Amniotic stem cell (primary cell): ENCODE measurements at regions not wholly inside any gene's neighbourhood (a gene's known extent, or its start where the extent isn't known, plus 50 kb on each side); places are given as distances from the start of the nearest gene placed in this dataset.

Experiments used
- DNase-seq: peaks from one replicate; lab custom pipeline; 2025; lab: John Stamatoyannopoulos, UW

DNA sequence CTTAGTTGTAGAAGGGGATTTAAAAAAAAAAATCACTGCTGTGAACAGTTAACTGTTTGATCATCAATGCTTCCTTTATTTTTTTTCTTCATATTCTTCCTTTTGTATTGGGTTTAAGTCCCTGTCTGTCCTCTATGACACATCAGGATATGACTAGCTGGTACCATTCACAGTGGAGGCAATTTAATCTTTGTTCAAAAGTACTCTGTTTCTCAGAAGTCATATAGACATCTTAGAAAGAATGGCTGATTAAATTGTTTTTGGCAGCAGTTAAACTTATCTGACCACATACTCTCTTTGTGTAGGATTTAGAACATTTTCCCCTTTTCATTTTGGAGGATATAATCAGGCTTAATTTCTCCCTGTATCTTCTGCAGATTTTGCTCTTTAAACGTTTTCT, 807.8 kb upstream of the CDH2 start:
- DNase-seq = no peak

DNA sequence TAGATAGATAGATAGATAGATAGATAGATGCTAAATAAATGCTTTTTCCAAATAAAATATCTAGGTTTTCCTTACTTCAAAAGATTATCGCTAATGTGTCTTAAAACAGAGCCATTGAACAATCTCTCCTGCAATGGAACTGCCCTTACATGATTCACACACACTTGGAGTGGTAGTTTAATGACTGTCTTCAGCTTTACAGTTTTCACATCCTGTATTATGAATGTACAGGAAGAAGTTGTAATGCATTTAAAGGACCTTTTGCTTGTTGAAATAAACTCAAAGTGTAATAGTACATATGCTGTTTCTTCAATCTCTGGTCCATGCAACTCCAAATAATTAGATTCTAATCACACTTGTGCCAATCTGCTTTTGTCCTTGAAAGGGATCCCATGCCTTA, 797.6 kb upstream of the CDH2 start:
- DNase-seq = no peak

DNA sequence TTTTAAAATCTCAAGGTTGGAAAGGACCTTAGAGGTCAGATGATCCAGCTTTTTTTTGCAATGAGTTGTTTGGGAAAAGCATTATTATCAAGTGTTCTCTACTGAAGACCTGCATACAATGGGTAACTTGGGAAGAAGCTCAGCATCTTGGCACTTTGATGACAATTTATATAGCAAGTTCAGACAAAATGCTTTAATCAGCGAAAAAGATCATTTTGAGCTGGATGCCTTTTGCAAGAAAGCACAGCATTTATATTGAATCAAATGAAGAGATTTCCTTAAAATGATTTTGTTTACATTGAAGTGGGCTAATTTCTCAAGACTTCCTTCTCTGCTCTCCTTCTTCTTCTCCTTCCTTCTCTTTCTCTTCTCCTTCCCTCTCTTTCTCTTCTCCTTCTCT, 796.4 kb upstream of the CDH2 start:
- DNase-seq = no peak

DNA sequence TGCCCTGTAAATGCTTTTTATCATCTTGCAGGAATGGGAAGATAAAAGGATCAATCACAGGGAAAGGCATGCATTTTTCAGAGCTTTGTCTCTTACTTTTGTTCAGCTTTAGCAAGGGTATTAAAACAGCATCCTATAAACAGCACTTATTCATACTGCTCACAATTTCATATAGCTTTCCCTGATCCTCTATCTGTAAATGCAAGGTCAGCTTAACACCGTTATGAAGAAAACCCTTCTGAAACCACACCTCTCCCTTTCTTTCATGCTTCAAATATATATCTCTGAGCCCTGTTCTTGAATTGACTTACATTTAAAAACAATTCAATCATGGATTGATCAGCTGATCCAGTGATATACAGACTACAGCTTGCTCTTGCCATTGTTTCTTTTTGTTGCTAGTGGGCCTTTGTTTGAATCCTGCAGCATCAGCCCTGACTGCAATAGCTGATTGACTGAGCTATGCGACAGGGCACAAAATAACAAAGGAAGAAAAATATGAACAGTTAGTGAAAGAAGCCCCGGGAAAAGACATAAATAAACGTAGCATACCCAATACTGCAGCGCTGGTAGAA, 795.5 kb upstream of the CDH2 start:
- DNase-seq = no peak

DNA sequence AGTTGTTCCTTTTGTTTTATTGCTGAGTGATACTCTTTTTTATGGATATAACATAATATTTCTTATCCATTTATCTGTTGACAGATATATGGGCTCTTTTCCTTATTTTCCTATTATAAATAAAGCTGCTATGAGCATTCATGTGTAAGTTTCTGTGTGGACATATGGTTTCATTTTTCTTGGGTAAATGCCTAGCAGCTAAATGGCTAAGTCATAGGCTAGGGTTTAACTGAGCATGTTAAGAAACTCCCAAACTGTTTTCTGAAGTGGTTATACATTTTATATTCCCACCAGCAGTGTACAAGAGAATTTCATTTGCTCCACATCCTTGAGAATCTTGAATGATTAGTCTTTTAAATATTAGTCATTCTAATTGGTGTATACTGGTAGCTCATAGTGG, 786.6 kb upstream of the CDH2 start:
- DNase-seq = no peak

DNA sequence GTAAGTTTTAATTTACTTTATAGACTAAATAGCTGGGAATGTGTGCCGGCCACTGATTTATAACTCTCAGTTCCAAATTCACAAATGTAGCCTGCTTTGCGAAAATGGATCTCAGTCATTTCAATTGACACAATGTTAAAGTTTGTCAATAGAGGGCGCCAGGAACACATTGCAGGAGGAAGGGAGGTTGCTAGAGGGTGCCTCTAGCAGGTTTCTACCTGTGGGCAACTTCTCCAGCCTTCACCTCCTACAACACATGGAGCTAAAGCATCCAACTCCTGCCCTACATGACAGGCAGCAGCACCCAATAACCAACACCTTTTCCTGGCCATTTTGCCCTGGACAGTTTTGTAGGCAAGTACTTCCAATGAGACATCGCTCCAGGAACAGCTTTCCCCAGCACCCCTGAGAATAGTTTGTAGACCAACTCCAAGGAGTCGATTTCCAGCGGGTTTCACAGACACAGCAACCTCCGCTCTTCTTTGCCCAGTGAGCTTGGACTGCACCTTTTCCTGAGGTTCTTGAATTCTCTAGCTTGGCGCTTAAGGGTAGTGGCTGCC, 784.8 kb upstream of the CDH2 start:
- DNase-seq = peak; percentile 8

DNA sequence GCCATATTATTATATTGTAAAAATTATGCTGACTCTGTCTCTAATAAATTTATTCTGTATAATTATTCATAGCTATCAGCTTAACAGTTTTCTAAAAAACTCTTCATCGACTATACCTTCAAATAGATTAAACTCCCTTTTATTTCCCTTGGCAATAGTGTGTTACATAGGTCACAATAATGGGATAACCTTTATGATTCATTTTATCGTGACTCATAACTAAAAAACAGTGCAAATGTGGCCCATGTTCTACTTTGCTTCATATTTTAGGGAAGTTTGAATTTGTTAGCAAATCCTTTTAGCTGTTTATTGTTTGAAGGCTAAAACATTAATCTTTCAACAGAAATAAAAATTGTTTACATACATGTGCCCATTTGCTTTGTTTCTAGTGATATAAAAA, 783.2 kb upstream of the CDH2 start:
- DNase-seq = no peak

DNA sequence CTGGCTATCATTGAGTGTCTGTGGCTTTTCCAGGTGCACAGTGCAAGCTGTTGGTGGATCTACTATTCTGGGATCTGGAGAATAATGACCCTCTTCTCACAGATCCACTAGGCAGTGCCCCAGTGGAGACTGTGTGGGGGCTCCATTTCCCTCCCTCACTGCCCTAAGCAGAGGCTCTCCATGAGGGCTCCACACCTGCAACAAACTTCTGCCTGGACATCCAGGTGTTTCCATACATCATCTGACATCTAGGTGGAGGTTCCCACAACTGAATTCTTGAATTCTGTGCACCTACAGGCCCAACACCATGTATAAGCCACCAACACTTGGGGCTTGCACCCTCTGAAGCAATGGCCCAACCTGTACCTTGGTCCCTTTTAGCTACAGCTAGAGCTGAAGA, 775.4 kb upstream of the CDH2 start:
- no peak for DNase-seq

DNA sequence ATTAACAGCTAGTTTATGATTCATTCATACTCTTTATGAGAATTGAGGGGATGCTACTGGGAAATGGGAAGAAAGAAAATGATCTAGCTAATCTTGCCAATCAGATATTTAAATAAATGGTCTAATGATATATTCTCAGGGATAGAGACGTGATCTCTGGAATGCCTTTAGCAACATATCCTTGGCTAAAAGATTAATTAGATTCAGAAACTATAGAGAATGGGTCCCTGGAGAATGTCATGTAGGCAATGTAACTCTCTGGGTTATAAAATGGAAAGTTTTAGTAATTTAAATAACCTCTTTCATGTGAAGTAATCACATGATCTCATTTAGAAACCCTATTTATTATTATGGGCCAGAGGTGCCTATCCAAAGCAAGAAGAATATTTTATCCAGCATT, 771.0 kb upstream of the CDH2 start:
- no peak for DNase-seq

DNA sequence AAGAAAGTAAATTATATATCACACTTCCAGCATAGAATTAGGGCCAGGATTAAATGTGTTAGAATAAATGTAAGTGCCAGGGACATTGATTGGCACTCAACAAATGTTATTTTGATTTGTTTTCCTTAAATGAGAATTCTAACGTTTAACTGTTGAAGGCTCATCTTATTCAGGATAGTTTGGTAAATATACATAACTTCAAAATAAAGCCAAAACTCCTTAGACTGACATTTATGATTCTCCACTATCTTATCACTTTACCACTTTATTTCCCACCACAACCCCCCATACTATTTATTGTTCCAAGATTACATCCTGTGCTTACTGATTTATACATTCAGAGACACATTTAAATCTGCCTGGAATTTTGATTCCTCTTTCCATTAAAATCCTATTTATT, 769.5 kb upstream of the CDH2 start:
- no peak for DNase-seq

DNA sequence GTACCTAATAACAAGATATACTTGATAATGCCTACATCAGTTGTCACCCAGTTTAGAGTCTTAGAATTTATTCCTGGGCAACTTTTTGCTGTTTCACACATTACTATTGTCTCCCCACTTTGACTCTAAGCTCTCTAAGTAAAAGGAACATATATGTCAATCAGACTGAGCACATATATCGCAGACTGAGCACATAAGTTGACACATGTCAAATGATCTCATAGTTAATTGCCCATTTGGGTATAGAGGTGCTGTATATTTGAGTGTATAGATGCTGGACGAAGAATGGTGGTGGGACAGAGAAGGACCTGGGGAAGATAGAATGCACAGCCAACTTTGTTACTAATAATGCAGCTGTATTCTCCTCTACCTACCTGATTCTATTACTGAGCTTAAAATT, 746.0 kb upstream of the CDH2 start:
- no peak for DNase-seq

DNA sequence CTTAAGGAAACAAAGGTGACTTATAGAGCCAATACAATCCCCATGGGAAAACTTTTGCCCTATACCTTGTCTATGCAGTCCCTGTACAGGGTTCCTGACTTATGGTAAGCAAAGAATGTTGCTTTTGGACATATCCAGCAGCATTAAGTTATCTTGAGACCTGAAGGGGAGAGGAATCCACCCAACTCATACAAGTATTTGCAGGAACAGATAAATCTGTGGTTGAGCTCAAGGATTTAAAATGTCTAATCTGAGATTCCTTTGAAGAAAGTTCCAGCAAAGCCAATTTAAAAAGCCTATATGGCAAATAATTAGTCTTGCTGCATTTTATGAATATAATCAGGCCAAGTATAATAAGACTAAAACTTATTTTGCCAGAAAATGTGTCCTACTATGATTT, 739.5 kb upstream of the CDH2 start:
- no peak for DNase-seq

DNA sequence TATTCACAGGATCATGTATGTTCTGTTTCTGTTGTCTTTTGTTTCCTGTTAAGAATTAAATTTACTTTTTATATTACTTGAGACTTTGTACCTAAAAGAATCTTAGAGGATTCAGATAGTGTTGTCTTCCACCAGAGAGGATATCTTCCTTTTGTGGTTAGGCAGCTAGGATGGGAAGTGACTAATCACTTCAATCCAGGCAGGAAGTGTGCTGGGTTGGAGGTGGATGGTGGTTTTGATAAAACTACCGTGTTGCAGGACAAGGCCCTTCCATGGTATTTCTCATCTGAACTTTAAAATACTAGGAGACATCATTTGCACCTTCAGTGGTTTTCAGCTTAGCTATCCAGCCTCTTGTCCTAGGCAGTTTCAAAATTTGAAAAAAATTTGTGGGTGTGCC, 728.6 kb upstream of the CDH2 start:
- no peak for DNase-seq

DNA sequence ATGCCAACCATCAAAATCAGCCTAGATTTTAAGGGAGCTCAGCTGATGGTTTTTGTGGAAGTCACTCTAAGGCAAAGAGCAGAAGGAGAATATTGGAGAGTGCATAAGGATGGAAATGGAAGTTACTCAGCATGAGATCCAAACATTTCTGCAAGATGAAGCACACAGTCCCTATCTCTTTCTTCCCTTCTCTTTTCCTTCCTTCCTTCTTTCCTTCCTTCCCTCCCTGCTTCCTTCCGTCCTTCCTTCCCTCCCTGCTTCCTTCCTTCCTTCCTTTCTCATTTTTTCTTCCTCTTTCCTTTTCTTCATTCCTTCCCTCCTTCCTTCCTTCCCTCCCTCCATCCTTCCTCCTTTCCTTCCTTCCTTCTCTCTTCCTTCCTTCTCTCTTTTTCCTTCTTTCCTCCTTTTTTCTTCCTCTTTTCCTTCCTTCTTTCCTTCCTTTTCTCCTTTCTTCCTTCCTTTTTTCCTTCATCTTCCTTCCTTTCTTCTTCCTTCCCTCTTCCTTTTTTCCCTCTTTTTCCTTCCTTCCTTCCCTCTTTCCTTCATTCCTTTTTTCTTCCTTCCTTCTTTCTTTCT, 727.9 kb upstream of the CDH2 start:
- no peak for DNase-seq

DNA sequence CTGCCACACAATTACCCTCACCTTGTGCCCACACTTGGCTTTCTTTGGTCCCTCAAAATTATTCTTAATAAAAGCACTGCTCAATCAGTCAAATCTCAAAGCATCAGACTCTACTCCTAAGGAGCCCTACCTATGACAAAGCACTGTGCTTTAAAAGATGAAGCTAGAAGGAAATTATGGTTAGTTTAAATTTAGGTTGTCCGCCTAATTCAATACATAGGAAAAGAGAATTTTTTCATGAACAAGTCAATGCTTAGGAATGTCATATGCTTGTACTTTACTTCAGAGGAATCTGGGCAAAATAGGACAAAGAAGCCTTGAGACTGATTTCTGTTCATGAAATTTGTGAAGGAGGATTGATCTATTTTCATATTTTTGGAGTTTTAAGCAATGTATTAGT, 726.4 kb upstream of the CDH2 start:
- DNase-seq = peak; percentile 16

DNA sequence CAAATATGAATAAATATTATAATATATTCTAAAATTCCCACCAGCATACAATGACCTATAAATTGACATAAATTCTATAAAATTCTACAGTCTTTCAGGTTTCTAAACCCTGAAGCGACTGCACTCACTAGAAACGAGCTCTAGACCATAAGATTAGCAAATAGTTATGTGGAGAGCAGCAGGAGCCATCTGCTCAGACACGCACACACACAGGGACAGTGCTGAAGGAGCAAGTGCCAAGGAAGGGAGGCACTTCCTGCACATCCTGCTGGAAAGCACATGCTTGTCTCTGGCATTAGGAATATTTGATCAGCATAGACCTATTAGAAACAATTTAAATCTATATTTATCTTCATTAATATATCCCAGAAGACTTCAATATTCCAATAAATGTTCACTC, 713.9 kb upstream of the CDH2 start:
- no peak for DNase-seq

DNA sequence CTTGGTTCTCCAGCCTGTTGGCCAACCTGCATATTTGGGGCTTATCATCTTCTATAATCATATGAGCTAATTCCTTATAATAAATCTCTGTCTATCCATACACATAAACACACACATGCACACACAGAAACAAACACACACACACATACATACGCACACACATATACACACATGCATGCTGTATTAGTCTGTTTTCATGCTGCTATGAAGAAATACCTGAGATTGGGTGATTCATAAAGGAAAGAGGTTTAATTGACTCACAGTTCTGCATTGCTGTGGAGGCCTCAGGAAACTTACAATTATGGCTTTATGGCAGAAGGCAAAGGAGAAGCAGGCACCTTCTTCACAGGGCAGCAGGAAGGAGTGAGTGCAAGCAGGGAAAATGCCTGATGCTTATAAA, 707.4 kb upstream of the CDH2 start:
- no peak for DNase-seq

DNA sequence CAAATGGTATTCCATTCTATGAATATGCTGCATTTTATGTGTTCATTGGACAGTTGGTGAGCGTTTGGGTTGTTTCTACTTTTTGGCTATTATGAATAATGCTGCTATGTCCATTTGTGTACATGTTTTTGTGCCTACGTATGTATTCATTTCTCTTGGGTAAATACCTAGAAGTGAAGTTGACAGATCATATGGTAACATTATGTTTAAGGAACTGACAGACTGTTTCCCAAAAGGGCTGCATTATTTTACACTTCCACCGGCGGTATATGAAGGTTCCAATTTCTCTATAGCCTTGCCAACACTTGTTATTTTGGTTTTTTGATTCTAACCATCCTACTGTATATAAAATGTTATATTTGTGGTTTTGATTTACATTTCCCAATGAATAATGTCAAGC, 703.9 kb upstream of the CDH2 start:
- DNase-seq = no peak

DNA sequence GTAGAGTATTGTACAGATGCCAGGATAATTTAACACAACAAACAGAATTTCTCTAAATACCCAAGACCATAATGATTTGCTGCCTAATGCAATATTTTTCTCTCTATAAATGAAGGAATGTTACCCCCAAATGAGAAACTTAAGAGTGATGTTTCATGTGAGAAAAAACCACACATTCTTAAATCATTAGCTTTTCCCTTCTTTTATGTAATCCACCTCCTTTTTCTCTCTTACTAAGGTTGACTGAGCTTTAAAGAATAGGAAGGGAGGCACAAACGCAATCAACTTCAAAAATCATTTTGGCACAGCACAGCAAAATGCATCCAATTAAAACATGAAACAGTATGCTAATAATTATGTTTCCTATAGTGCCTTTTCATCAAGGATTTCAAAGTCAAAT, 698.1 kb upstream of the CDH2 start:
- DNase-seq = no peak

DNA sequence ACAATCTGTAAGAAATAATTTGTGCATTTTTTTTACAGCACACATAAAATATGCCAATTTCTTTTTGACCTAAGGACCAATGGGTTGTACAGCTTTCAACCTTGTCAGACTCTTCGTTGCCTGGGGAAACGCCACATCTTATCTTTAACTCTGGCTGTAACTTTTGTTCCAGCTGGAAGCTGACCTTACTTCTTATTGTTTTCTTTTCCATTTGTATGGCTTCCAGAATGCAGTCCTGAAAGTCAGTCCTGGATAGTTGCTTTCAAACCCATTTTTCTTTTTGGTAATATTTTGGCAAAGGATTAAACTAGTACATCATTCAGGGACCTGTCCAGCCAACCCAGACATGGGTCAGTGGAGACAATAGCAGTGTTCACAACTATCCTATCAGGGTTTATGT, 686.5 kb upstream of the CDH2 start:
- no peak for DNase-seq

DNA sequence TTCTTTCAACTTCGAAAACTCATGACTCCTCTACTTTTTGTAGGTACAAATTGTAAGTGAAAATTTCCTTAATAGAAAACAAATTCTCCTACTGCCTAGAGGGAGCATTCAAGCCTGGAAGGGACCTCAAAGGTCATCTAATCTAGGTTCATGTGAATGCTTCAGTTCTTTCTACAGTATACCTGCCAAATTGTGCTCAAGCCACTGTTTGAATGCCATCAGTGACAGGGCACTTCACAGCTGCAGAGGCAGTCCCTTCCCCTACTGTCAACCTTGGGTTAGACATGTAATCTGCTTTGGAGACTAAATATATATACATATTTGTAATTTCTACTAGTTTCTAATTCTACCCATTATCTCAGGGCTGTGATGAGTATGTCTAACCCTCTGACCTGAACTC, 681.3 kb upstream of the CDH2 start:
- DNase-seq = no peak

DNA sequence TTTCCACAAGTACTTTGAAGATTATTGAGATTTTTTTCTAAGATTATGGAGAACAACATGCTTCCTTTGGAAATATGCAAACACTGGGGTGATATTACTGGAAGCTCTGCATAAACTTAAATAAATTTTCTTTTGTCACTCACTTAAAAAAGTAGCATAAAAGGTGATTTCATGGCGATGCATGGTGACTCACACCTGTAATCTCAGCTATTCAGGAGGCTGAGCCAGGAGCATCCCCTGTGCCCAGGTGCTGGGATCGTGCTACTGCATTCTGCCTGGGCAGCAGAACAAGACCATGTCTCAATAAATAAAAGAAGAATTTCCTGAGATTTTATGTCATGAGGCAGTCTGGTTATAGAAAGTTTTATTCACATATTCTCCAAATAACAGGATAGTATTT, 679.1 kb upstream of the CDH2 start:
- no peak for DNase-seq

DNA sequence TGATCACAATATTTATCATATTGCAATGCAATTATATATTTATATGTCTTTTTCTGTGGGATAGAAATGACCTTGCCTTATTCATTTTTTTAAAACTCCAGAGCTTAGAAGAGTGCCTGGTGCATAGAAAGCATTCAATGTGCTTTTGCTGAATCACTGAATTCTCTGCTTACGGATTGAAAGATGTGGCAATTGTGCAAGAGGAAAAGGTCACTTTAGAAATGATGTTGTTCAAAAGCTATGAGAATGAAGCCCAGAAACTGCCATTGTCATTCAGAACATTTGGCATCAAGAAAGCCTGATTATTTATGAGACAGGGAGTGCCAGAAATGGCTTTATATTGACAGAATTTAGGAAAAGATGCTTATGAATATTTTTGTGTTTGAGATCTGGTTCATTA, 678.6 kb upstream of the CDH2 start:
- peak; percentile 7 for DNase-seq

DNA sequence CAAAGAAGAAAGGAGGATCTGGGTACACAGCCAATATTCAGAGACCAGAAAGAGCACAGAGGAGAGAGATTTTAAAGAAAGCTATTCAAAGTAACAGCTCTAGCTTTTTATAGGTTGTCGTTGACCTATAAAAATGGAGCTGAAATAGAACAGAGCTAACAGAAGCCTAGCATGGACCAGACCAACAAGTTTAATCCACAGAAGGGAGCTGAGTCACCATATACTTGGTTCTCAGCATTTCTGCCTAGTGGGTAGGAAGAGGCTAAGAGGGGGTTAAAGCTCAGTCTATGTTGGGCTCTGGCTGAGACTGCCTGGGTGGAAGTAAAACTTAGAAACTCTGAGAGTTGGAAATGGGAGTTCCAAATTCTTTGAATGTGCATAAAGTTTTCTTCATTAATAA, 678.0 kb upstream of the CDH2 start:
- no peak for DNase-seq
